GM10266 (cell line): ENCODE measurements at regions not wholly inside any gene's neighbourhood (a gene's known extent, or its start where the extent isn't known, plus 50 kb on each side); places are given as distances from the start of the nearest gene placed in this dataset.

Source experiments
- DNase-seq: peaks from one replicate; pipeline ENCODE4 v3.0.0; 2012; ENCODE audit errors: extremely low spot score
- TF ChIP-seq, protein P1 (sequence below): IDR thresholded peaks from 2 replicates; pipeline ENCODE4 v1.5.1; 2012; ENCODE audit warnings: mild to moderate bottlenecking, low read depth; ENCODE audit not compliant: control insufficient read depth, insufficient read depth; ENCODE audit errors: missing control alignments

DNA sequence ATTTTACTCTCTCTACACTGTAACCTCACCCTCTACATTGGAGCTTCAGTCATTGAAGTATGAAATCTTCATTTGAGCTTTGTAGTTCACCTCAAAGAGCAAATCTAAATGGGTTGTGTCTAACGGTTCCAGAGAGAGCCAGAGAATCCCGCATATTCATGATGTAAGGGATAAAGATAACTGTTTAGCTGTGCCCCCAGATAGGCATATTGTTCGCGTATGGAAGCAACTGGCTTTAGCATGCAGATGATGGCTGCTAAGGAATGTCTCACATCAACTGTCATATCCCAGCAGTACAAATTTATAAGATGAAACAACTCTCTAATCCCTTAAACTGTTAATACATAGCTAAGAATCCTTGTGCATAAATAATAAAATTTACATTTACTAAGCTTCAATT lies 412.7 kb upstream of the ROBO2 start:
- no peak for DNase-seq
- TF ChIP-seq, protein P1, sequence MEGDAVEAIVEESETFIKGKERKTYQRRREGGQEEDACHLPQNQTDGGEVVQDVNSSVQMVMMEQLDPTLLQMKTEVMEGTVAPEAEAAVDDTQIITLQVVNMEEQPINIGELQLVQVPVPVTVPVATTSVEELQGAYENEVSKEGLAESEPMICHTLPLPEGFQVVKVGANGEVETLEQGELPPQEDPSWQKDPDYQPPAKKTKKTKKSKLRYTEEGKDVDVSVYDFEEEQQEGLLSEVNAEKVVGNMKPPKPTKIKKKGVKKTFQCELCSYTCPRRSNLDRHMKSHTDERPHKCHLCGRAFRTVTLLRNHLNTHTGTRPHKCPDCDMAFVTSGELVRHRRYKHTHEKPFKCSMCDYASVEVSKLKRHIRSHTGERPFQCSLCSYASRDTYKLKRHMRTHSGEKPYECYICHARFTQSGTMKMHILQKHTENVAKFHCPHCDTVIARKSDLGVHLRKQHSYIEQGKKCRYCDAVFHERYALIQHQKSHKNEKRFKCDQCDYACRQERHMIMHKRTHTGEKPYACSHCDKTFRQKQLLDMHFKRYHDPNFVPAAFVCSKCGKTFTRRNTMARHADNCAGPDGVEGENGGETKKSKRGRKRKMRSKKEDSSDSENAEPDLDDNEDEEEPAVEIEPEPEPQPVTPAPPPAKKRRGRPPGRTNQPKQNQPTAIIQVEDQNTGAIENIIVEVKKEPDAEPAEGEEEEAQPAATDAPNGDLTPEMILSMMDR: no peak

GRCh38 chr3:76631251-76631650 lies 408.6 kb upstream of the ROBO2 start:
- TF ChIP-seq, protein P1: no peak
- DNase-seq: no peak

GRCh38 chr3:76638006-76638405 lies 401.9 kb upstream of the ROBO2 start:
- no peak for DNase-seq
- TF ChIP-seq, protein P1: no peak

DNA sequence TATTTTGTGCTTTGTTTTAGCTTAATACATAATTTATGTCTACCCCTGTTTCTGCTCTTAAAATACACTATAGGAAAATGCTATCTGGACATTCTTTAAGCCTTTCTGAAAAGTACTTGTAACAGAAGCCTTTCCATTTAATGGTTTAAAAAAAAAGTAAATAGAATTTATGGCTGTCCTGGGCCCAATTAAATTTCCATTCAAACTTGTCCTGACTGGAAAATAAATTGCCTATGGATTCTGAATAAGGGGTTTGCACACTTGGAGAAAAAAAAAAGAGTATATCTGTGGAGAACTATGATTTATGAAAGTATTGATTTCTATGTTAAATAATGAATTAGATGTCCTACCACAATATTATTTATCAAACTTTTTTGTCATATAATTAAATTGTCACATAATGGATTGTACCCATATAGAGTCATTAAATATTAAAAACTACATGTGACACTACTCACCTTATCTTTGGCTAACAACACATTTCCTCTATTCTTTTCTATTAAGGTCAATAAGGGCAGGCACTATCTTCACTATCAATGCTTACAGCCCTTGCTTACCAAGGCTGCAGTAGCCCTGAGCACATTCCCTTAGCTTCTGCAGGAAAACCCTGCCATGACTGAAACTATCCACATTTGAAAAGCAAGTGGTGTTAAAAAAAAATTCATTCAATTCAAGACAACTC lies 396.1 kb upstream of the ROBO2 start:
- TF ChIP-seq, protein P1: no peak
- DNase-seq: no peak

GRCh38 chr3:76644305-76644675 lies 395.6 kb upstream of the ROBO2 start:
- TF ChIP-seq, protein P1: no peak
- DNase-seq: no peak

GRCh38 chr3:76645724-76646123 lies 394.2 kb upstream of the ROBO2 start:
- TF ChIP-seq, protein P1: no peak
- no peak for DNase-seq

DNA sequence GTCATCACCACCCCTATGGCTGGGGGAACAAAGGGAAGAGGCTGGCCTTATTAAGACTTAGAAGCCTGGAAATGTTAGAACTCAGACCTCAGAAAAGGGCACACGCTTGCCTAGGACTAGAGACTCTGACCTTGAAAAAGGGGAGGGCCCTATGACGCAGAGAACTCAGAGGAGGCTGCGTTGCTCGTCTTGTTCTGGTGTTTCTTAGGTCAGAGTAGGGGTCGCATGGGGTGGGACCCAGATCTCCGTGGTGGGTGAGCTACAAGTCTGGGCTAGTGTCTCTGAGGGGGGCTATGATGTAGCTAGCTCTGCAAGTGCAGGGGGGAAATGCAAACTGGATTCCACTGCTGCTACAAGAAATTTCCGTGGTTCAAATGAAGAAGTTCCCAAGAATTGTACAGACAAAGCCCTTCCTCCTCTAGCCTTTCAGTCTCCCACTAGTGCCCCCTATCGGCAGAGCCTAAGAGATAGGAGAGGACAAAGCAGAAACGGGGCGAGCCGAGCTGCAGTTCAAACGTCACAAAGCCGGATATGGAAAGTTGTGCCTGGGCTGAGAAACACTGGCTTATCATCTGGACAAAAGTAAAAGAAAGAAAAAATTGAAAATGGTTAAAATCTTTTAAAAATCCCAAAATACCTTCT lies 392.9 kb upstream of the ROBO2 start:
- DNase-seq: no peak
- TF ChIP-seq, protein P1: no peak
